CD4-positive, alpha-beta T cell treated with Interleukin-1 beta for 1 hour (primary cell): ENCODE measurements at regions not wholly inside any gene's neighbourhood (a gene's known extent, or its start where the extent isn't known, plus 50 kb on each side); places are given as distances from the start of the nearest gene placed in this dataset.
"Not testable (repeated sequence)": the region's sequence is repeated elsewhere in the genome, so short reads cannot be mapped to it uniquely, and the experiment has no call there.

Experiments
- DNase-seq, 2 donors: peaks; one replicate each; pipeline ENCODE4 v3.0.0-alpha.2; 2020 to 2022

DNA sequence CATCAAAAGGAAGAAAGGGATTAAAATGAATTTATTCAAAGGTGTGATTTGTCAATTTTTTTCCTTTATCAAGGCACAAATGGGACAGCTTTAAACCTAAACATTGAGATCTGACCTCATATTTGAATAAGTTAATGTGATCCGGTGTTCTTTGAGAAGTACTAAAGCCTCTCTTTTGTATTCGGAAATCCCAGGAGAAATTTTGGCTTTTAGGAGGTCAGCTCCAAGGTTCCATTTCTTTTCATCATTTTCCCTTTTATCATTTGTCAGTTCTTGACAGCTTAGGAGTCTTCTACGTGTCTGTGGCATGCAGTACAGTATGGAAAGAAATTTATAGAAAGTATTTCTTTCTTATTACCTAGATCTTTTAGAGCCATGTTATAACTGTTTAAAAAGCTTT lies 873.4 kb upstream of the CDH8 start:
- no peak for DNase-seq

DNA sequence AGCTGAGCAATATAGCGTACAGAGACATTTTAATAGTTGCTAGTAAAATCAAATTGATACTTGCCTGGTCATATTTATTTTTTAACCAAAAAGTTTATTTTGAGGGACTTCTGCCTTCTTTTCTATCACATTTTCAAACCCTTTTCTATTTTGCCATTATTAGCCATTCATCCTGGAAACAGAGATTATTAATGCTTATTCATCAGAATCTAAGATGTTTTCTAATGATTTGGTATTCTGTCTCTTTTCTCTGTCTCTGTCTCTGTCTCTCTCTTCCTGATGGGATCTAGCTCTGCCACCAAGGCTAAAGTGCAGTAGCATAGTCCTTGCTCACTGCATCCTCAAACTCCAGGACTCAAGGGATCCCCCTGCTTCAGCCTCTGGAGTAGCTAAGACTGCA lies 871.3 kb upstream of the CDH8 start:
- no peak for DNase-seq

DNA sequence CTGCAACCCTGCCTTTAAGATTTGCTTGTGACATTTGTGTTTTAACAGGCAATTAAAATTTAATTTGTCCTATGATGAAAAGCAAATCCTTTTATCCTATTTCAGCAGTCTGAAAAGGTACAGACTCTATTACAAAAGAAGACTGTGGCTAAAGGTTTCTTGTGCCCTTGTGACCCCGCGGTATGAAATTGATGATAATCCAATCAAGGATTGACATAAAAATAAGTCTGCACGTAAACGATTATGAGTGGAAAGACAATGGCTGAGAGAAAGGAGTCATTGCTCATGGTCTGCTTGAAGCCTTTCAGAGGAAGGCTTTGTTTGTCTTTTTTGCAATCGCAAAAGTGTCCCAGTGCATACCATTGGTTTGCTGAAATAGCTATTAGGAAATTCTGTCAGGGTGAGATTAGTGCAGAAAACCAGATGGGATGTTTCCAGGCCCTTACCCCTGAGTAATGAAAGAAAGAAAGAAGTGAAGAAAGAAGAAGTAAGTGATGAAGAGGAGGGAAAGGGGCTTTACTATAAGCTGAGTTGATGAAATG lies 867.8 kb upstream of the CDH8 start:
- no peak for DNase-seq

DNA sequence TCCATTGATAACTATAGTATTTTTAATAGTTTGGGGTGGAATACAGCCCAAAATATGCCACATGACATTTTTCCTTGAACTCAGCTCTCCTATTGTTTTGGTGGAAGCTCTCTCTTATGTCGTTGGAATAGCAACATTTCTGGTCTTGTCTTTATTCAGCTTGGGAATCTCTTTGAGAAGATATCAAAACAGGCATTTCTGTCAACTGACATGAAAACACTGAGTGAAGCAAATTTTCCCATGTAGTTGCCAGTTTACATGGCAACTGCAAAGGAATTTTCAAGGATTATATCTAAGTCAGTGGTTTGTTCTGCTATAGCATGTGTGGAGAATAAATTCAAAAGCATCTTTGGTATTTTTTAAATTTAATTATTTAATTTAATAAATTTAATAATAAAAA lies 863.5 kb upstream of the CDH8 start:
- DNase-seq = no peak

DNA sequence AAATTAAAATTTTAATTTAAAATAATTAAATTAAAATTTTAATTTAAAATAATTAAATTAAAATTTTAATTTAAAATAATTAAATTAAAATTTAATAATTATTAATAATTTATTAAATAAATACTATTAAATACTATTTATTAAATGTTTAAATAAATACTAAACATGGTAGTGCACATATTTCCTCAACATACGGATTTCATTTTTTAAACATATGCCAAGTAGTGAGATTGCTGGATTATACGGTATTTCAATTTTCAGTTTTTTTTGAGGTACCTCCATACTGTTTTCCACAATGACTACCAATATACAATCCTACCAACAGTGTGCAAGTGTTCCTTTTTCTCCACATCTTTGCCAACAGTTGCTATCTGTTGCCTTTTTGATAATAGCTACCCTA lies 852.9 kb upstream of the CDH8 start:
- no peak for DNase-seq

DNA sequence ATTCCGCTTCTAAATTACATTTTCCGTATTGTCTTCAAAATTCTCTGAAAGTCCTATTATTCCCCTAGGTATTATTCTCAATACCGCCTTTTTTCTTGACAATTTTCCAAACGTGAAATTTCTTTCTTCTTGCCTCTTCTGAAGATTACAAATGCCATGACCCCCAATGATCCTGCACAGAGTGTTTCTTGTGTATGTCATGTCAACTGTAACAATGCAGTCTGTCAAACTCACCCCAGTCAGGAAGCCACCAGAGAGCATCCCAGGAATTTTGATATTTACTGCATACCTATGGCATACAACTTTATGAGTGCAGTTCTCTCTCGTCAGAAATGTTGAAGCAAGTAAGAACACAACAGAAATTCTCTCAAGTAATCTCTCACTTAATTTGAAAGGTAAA lies 847.3 kb upstream of the CDH8 start:
- no peak for DNase-seq

DNA sequence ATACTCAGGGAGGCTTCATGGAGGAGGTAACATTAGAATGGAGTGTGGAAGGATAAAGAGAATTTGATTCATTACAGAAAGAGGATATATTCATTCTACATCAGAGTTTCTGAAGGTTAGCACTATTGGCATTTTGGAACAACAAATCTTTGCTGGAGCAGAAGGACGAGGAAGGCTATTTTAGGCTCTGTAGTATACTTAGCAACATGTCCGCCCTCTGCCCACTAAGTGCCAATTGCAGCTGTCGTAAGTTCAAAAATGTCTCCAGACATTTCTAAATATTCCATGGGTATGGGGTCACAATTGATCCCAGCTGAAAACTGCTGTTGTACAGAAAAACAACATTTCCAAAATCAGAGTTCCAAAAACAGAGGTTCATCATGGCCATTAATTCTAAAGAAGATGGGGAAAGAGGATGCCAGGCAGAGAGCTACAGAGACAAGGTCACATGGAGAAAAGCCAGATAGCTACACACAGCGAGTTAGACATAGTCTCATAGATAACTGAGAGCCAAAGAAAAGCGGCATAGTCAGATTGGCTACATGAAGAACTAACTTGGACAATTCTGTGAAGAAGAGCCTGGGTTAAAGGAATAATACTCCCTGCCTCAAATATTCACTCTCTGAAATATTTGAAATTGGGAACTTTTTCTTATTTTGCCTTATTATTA lies 846.4 kb upstream of the CDH8 start:
- DNase-seq = no peak

DNA sequence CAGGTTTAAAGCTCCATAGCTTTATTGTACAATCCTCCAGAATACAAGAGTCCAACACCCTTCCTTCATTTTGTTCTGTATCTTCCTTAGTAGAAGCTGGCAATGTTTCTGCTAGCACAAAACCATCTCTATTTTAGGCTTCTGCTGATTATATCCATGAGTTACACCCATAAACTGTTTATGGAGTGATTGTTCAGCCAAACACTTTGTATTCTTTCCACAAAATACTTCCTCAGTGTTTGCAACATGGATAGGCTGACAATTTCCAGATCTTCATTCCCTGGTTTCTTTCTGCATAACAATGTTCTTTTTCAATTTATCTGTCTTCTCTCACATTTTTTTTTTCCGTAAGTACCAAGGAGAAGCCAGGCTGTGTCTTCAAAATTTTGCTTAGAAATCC lies 839.9 kb upstream of the CDH8 start:
- no peak for DNase-seq

DNA sequence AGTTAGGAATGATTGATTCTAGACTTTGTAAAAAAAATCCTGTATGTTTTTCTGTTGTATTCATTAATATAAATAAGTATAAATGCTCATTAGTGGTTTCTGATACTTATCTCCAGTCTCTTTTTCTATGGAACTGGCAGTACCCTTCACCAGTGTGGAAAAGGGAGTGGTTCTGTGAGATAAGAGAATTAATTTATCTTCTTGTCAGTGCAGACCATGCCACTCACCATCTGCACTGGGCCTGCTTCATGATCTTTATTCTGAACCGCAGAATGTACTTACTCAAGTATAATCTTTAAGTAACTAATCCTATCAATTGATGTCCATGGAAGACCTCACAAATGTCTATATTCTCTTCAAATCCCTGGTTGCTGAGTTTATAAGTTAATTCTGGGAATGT lies 836.1 kb upstream of the CDH8 start:
- no peak for DNase-seq

DNA sequence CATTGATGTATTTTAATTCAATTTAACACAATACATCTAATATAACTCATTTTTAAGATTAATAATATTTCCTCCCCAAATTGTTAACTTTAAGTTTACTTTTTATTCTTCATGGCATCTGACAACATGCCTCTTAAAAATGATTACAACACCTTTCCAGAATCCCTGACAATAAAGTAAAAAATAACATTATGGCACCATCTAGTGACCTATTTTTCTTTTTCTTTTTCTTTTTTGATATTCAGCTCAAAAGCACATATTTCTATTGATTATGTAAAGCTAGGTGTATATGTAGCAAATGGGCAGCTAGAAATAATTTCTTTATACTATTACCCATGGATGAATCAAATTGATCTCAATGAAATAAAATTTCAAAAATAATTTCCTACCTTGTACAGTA lies 834.3 kb upstream of the CDH8 start:
- DNase-seq = no peak

DNA sequence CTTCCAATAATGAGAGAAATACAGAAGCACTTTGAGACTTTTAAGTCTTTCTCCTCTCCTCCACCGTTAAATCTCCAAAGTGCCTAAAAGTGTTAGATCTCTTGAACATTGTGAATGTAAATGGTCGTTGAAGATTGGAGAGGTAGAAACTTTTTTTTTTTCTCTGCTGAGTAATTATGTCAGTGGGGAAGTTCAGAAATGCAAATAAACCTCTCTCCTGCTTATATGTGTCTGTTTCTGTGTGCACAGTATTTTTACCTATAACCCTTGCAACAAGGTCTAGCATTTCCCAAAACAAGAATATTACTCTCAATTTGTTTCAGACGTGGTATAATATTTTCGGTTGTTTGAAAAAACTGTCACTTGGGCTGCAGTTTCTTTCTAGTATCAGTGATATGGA lies 833.6 kb upstream of the CDH8 start:
- DNase-seq = no peak

DNA sequence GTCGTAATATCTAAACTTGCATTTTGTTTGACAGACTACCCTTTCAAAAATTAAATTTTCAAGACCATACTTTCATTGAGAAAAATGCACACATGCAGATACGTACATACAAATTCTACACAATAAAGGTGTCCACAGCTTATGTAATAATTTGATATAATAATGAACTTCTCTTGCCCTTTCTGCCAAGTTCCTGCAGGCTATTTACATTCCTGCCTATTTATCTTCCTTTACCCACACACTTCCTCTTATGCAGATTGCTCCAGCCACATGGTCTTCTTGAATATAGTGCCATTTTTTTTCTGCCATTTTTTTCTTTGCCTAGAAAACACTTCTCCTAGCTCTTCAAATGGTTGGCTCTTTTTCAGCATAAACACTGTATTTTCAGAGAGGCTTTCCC lies 826.9 kb upstream of the CDH8 start:
- DNase-seq = no peak

DNA sequence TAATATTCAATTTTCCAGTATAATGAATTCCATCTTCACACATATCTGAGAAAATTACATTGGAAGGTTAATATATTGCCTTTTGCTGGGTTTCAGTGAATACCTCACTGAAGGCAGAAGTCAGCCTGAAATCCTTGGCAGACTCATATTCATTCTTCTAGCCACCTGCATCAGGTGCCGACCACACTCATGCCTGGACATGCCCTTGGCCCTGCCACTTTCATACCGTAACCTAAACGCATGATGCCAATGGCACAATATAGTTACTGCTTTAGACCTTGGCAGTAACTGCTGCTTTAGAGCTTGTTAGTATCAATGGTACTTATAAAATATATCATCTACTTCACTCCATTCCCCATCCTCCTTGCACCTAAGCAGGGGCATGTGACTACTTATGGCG lies 817.6 kb upstream of the CDH8 start:
- no peak for DNase-seq

DNA sequence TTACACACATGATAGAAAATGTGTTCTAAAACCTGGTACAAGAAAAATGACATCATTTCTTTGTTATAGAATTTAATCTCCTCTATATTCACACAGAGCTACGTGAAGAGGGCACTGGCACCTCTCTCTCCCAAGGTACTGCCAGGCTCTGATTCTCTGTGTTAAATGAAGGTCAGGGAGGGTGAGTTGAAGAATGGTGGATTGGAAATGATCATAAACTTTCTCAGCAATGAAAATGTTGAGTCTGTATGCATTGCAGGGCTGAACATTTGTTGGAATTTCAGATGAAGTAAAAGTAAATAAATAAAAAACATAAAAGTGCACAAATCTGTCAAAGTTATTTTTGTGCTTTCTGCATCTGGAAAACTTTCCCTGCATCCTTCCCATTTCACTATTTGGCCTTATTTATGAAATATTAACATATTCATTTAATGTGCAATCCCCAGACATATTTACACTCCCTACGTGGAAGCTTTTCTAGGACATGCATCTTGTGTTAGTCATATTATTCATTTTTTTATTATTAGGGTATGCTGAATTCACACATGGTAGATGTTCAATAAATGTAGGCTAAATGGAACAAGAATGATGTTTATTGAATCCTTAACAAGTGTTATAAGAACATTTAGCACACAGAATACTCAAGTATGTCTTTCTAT lies 810.3 kb upstream of the CDH8 start:
- DNase-seq = no peak

DNA sequence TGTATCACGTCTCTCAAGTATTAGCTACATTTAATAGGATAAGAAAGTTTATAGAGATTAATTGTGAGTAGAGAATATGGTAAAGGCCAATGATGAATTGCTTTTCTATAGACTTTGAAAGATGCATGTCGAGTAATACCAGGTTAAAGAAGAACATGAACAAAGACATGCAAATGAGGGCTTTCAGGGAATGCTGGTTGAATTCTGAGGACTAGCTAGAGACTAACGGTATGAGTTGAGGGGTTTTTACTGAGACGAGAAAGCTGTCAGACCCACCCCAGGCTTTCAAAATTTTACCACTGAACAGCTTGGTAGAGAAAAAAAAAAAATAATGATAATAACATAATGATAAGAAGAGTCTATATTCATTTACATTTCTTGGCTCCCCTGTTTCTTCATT lies 796.0 kb upstream of the CDH8 start:
- no peak for DNase-seq

DNA sequence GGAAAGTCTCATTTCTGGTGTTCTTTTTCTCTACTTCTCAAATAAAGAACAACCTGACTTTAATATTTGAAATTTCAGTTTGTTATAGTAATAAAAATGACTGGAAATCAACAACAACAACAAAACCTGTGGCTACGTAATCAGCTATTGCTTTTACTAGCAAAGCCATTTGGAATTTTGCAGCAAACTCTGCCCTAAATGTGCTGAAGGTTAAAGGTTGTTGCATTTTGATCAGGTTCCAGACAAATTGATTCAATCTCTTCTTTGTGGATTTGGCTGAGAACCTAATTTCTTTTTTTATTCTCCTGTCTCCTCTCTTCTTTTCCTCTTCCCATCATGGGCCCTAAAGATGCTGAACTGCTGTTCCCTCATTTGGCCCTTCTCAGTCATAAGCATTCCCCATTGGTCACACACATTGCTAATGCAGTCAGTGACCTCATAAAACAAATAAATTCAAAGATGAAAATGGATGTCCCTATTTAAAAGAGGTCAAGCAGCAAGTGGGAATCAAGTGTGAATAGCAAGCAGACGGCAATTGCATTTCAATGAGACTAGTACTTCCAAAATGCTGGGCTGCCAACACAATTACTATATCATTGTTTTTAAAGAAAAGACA lies 795.1 kb upstream of the CDH8 start:
- no peak for DNase-seq

DNA sequence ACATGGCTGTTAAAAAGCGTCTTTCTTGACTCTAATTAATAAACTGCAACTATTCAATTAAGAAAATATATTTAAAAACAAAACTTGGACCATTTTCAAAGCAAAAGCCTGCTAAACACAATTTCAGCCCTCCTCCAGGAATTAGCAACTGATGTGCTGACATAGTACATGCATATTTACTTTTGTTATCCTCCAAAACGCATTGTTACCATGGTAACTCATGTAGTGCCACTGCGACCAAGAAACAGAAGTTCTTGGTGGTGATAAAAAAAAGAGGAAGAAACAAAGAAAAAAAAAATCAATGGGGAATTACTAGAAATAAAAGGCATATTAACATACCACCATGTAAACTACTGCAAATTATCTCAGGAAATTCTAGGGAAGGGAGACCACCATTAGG lies 793.4 kb upstream of the CDH8 start:
- no peak for DNase-seq

DNA sequence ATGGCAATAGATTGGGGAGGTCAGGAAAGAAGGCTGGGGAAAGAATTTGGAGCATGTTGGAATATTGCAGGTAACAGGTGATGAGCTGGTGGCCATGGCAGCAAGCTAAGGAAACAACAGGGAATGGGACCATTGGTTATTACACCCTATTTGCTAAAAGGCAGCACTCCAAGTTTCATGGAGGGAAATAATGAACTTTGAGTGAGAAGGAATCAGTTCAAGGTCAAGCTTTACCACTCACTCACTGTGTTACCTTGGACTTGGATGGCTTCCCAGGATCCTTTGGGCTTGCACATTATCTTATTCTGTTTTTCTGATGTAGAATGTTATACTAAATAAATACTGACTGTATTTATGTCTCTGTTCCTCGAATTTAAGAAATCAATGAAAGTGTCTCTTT lies 792.8 kb upstream of the CDH8 start:
- DNase-seq = no peak

DNA sequence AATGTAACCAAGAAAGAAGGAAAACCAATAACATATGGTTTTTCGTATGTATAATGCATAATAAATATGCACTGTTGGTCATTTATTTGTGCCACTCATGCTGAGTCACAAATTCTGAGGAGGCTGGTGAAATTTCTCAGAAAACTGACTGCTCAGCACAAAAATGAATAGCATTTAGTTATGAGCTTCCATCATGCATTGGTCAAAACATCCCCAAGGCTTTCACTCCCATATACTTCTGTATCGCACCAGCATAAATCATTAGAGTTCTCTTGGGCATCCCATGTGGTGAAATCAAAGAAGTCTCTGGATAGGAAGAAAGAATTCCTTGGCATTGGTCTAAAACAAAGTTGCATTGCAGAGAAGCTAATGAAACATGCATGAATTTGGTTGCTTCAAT lies 785.6 kb upstream of the CDH8 start:
- DNase-seq = no peak

DNA sequence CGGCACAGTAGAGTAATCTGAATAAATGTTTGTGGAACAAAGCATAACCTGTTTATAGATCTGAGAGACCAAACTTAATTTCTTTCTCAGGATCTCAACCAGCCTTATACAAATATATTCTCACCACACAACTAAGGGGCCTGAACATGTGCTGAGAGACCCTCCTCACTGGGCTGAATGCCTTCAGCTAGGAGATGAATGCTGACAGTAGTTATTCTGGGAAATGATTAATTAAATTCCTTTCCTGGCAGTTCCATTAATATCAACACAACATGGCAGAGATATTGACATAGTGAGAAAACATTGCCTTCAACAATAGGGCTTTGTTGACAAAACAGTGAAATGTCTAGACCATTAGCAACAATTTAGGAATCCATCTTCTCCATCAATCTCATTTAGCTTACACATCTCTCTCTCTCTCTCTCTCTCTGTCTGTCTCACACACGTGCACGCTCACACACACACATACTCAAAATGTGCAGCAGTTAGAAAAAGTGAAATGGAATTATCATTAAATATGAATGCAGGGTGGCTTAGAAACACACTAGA lies 780.8 kb upstream of the CDH8 start:
- no peak for DNase-seq

DNA sequence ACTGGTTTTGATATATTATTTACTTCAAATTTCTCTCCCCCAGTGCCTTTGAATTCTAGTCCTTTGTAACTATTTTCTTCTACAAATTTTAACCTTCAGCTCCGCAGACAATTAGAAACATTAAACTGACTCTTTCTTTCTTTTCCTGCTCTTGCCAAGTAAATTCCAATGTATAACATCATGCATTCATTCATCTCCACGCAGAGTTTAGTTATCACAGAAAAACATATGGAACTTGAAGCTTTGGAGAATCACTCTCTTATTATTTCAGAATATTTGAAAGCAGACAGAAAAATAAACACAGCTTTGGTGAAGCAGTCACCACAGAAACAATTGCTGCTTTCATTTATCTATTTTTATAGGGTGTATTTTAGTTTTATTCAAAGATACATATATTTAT lies 778.7 kb upstream of the CDH8 start:
- DNase-seq = no peak

DNA sequence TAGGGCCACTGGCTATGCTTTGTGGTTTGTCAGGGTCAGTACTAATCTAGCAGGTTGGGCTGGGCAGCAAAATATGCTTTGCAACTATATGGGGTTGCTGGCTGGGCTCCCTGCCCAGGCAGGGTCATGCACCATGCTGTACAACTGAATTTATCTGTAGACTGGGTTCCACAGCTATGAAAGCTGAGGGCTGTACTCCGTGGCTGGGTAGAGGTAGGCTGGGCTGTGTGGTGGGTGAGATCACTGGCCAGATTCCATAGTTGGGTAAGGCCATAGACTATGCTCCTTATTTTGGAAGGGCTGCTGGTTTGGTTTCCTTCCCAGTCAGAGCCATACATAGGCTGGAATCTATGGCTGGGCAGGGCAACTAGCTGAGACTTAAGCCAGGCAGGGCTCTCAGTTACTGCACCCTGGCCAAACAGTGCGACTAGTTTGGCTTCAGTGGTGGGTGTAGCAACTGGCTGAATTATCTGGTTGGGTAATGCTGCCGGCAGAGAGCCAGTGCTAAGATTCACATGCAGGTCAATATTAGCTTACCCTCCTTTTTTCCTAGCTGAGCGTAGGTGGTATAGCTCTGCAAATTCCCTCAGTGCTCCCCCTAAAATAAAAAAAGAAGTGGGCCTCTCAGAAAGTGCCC lies 769.1 kb upstream of the CDH8 start:
- DNase-seq = no peak

DNA sequence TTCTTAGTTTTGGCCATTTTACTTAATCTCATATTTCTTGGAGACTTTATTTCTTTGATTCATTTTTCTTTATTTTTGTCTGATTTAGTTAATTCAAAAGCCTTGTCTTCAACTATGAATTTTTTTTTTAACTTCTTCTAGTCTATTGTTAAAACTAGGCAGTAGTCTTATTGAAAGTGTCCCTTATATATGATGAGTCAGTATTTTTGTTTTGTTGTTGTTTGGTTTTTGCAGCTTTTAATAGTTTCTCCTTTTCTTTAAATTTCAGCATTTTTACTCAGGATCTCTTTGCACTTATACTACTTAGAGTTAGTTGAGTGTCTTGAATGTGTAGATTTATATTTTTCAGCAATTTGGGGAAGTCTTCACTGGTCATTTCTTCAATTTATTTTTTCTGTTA lies 758.5 kb upstream of the CDH8 start:
- no peak for DNase-seq

DNA sequence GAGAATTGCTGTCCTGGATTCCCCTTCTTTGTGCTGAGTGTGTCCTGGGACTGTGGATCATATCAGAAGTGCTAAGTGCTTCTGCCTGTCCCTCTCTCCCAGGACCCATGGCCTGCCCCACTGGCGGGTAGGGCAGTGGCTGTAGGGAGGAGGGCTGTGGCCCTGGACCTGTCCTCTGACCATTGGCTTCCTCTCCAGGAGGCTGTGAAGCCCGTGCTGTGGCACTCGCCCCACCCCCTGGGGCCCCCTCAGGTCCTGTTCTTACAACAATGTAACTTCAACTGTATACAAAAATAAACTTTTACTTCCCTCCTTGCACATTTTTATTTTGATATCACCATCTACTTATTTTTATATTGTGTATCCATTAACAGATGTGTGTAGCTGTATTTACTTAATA lies 743.8 kb upstream of the CDH8 start:
- DNase-seq = not testable (repeated sequence)
